Ishikawa (cell line): ENCODE measurements at regions not wholly inside any gene's neighbourhood (a gene's known extent, or its start where the extent isn't known, plus 50 kb on each side); places are given as distances from the start of the nearest gene placed in this dataset.

Experiments
- CEBPB ChIP-seq: IDR thresholded peaks from 2 replicates; pipeline ENCODE4 v1.6.1; 2012
- CREB1 ChIP-seq: IDR thresholded peaks from 2 replicates; pipeline ENCODE4 v1.6.1; 2012; ENCODE audit warnings: low read depth
- EGR1 ChIP-seq: IDR thresholded peaks from 2 replicates; pipeline ENCODE4 v1.6.1; 2012
- EP300 ChIP-seq: IDR thresholded peaks from 2 replicates; pipeline ENCODE4 v1.6.1; 2012; ENCODE audit warnings: borderline replicate concordance
- FOXM1 ChIP-seq: IDR thresholded peaks from 2 replicates; pipeline ENCODE4 v1.6.1; 2012; ENCODE audit warnings: low read depth, borderline replicate concordance
- NFIC ChIP-seq: IDR thresholded peaks from 2 replicates; pipeline ENCODE4 v1.6.1; 2012
- RAD21 ChIP-seq: IDR thresholded peaks from 2 replicates; pipeline ENCODE4 v1.6.1; 2012; ENCODE audit warnings: low read depth
- REST ChIP-seq: IDR thresholded peaks from 2 replicates; pipeline ENCODE4 v1.6.1; 2012; ENCODE audit warnings: low read depth, mild to moderate bottlenecking
- TAF1 ChIP-seq: IDR thresholded peaks from 2 replicates; pipeline ENCODE4 v1.6.1; 2012; ENCODE audit warnings: low read depth, mild to moderate bottlenecking
- TCF12 ChIP-seq: IDR thresholded peaks from 2 replicates; pipeline ENCODE4 v1.6.1; 2012; ENCODE audit warnings: low read depth
- TEAD4 ChIP-seq: IDR thresholded peaks from 2 replicates; pipeline ENCODE4 v1.6.1; 2012
- YY1 ChIP-seq: IDR thresholded peaks from 2 replicates; pipeline ENCODE4 v1.6.1; 2012; ENCODE audit warnings: low read depth
- ZBTB7A ChIP-seq: IDR thresholded peaks from 2 replicates; pipeline ENCODE4 v1.6.1; 2012; ENCODE audit warnings: low read depth
- TF ChIP-seq, protein P1 (sequence below): IDR thresholded peaks from 2 replicates; pipeline ENCODE4 v1.6.1; 2012
- TF ChIP-seq, protein P2 (sequence below): IDR thresholded peaks from 2 replicates; pipeline ENCODE4 v1.6.1; 2012

DNA sequence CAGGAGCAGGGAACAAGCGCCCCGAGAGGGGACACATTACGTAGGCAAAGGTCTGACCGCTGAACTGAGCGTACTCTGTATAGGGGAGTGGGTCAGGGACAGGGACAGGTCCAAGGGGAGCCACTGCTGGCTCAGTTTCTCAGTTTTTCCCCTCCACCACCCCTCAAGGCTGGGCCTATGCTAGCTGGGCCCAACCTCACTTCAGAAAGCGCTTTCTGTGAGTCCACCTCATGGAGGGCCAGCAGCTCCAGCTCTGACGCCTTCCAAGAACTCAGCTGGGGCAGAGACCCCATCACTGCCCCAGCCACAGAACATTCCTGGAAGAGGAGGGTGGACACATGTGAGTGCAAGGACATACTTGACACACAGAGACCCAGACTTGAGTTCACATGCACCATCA lies 242.0 kb downstream of the FOXD2 start:
- TF ChIP-seq TCF12 (no peak), TAF1 (no peak), EP300 (no peak), ZBTB7A (no peak), CEBPB (no peak), YY1 (no peak), RAD21 (no peak)
- TF ChIP-seq, protein P1, sequence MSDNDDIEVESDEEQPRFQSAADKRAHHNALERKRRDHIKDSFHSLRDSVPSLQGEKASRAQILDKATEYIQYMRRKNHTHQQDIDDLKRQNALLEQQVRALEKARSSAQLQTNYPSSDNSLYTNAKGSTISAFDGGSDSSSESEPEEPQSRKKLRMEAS: no peak

GRCh38 chr1:47680815-47681475 lies 243.1 kb downstream of the FOXD2 start:
- TF ChIP-seq CREB1: no peak

- TF ChIP-seq CEBPB: no peak
- TF ChIP-seq YY1: no peak
- no peak for TF ChIP-seq TAF1
- TF ChIP-seq, protein P2, sequence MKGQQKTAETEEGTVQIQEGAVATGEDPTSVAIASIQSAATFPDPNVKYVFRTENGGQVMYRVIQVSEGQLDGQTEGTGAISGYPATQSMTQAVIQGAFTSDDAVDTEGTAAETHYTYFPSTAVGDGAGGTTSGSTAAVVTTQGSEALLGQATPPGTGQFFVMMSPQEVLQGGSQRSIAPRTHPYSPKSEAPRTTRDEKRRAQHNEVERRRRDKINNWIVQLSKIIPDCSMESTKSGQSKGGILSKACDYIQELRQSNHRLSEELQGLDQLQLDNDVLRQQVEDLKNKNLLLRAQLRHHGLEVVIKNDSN: no peak
- no peak for TF ChIP-seq REST
- no peak for TF ChIP-seq RAD21
- no peak for TF ChIP-seq FOXM1
- TF ChIP-seq TEAD4: no peak
- no peak for TF ChIP-seq TCF12
- TF ChIP-seq EP300: no peak
Observed at GRCh38 chr1:47681735-47682134, 243.9 kb downstream of the FOXD2 start.

DNA sequence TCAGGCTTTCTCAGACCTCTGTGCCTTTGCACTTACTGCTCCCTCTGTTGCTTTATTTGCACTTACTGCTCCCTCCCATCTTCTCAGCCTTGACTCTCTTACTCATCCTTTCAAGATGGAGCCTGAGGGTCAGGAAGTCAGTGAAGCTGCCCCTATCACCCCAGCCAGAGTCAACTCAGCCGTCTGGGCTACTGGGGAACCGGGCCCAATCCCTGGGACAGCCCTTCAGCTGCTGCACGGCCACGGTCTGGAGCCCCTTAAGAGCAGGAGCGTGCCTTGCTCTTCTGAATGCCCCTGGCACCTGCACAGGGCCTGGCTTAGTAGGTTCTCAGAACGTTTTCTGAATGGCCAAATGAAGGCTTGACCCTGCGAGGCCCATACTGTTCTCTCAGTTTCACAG lies 244.4 kb downstream of the FOXD2 start:
- no peak for TF ChIP-seq FOXM1
- no peak for TF ChIP-seq RAD21
- TF ChIP-seq EP300: no peak
- TF ChIP-seq TAF1: no peak
- no peak for TF ChIP-seq CEBPB
- TF ChIP-seq ZBTB7A: no peak
- TF ChIP-seq YY1: no peak
- no peak for TF ChIP-seq CREB1

- no peak for TF ChIP-seq TAF1
- no peak for TF ChIP-seq NFIC
- TF ChIP-seq EGR1: no peak
- TF ChIP-seq CREB1: no peak
- TF ChIP-seq RAD21: no peak
- no peak for TF ChIP-seq REST
- no peak for TF ChIP-seq FOXM1
Observed at GRCh38 chr1:47682786-47683350, 245.0 kb downstream of the FOXD2 start.

GRCh38 chr1:47683401-47683800 lies 245.6 kb downstream of the FOXD2 start:
- TF ChIP-seq YY1: no peak
- TF ChIP-seq, protein P1: no peak
- no peak for TF ChIP-seq FOXM1
- no peak for TF ChIP-seq TCF12
- no peak for TF ChIP-seq EP300
- TF ChIP-seq TAF1: no peak
- TF ChIP-seq ZBTB7A: no peak
- no peak for TF ChIP-seq TEAD4
- TF ChIP-seq RAD21: no peak
- TF ChIP-seq, protein P2: no peak
- TF ChIP-seq CREB1: no peak
- TF ChIP-seq NFIC: no peak
- no peak for TF ChIP-seq EGR1
- no peak for TF ChIP-seq REST
- TF ChIP-seq CEBPB: no peak
